GM12878 (cell line): ENCODE measurements at regions not wholly inside any gene's neighbourhood (a gene's known extent, or its start where the extent isn't known, plus 50 kb on each side); places are given as distances from the start of the nearest gene placed in this dataset.

Source experiments
- ATAC-seq: fragments of 200-7000 bp; cut with Tn5 transposase; 3 replicates; pipeline ENCODE4 v1.9.1; 2020; ENCODE audit warnings: mild to moderate bottlenecking, moderate library complexity
- BruUV-seq: library from RNA; stranded (reverse); fragments of 400-500 nt; replicated peaks from 2 replicates; lab custom pipeline; 2021; lab: Mats Ljungman, UMichigan
- CTCF ChIA-PET: fragments of 300-600 bp; sonication (Branson Sonifier 250); formaldehyde crosslinking; extraction: SDS; loops from one replicate; lab custom pipeline; 2021; ENCODE audit warnings: inconsistent platforms; lab: Yijun Ruan, JAX
- POLR2A ChIA-PET: fragments of 350-600 bp; formaldehyde crosslinking; extraction: SDS; loops from one replicate; lab custom pipeline; 2021; ENCODE audit warnings: inconsistent platforms; lab: Charles Lee
- RAD21 ChIA-PET: fragments of 300-600 bp; sonication (Branson Sonifier 250); formaldehyde crosslinking; loops from one replicate; lab custom pipeline; 2023; ENCODE audit warnings: antibody characterized with exemption; ENCODE audit not compliant: unreplicated experiment; lab: Charles Lee
- SMC1A ChIA-PET: fragments of 300-600 bp; sonication (Branson Sonifier 250); formaldehyde crosslinking; loops from one replicate; lab custom pipeline; 2023; ENCODE audit not compliant: unreplicated experiment, uncharacterized antibody; lab: Charles Lee
- DNase-seq: peaks from one replicate; pipeline ENCODE4 v3.0.0-alpha.2; 2011; ENCODE audit warnings: low read depth, low spot score
- FAIRE-seq: peaks from 3 replicates; lab custom pipeline; 2011; peaks lifted over from hg19 to GRCh38; lab: Jason Lieb, UNC
- H2AFZ ChIP-seq: 2 replicates; pipeline ENCODE4 v1.6.0; 2011; ENCODE audit warnings: low read depth, low read length, control low read depth; ENCODE audit not compliant: control insufficient read depth
- H3K27ac ChIP-seq: 2 replicates; pipeline ENCODE4 v1.5.1; 2011; ENCODE audit warnings: control low read depth; ENCODE audit not compliant: control insufficient read depth, insufficient read depth
- H3K27me3 ChIP-seq, 2 experiments: replicated peaks in 1 of 2; 2 replicates each; pipeline versions ENCODE4 v1.6.0 to v1.6.1; 2011; ENCODE audit warnings: low read length in 1 of 2; ENCODE audit not compliant: control insufficient read depth in 2 of 2, insufficient read depth in 2 of 2
- H3K36me3 ChIP-seq, 2 experiments: 2 replicates each; pipeline ENCODE4 v1.5.1; 2011; ENCODE audit warnings: low read length in 1 of 2; ENCODE audit not compliant: control insufficient read depth in 2 of 2, insufficient read depth in 2 of 2
- H3K4me1 ChIP-seq: 2 replicates; pipeline ENCODE4 v1.6.1; 2011; ENCODE audit warnings: mild to moderate bottlenecking, low read length, moderate library complexity, mixed read lengths; ENCODE audit not compliant: control insufficient read depth, insufficient read depth
- H3K4me2 ChIP-seq: 2 replicates; pipeline ENCODE4 v1.6.0; 2011; ENCODE audit warnings: control low read depth; ENCODE audit not compliant: control insufficient read depth, insufficient read depth
- H3K4me3 ChIP-seq: fragments of 200-600 bp; sonication (generic); 2 replicates; pipeline ENCODE4 v1.5.1; 2016
- H3K79me2 ChIP-seq: 2 replicates; pipeline ENCODE4 v1.6.0; 2011; ENCODE audit warnings: low read length; ENCODE audit not compliant: control insufficient read depth, insufficient read depth
- H3K9ac ChIP-seq: 2 replicates; pipeline ENCODE4 v1.8.0; 2011; ENCODE audit warnings: low read length, control low read depth, mixed read lengths; ENCODE audit not compliant: control insufficient read depth, insufficient read depth
- H3K9me3 ChIP-seq: replicated peaks from 3 replicates; pipeline ENCODE4 v1.5.1; 2011; ENCODE audit warnings: mild to moderate bottlenecking, low read length; ENCODE audit not compliant: control insufficient read depth, insufficient read depth
- H4K20me1 ChIP-seq: 2 replicates; pipeline ENCODE4 v1.6.0; 2011; ENCODE audit not compliant: control insufficient read depth, insufficient read depth
- CBX3 ChIP-seq: fragments of 200-600 bp; sonication (generic); IDR thresholded peaks from 2 replicates; pipeline ENCODE4 v1.6.1; 2016; ENCODE audit warnings: low read depth, borderline replicate concordance
- CREM ChIP-seq: IDR thresholded peaks from 2 replicates; pipeline ENCODE4 v1.6.1; 2014; ENCODE audit warnings: antibody characterized with exemption, low read depth
- ETV6 ChIP-seq, 2 experiments: fragments of 450-650 bp in 1 of 2; IDR thresholded peaks in 1 of 2; conservative IDR thresholded peaks in 1 of 2; 2 replicates each; pipeline ENCODE4 v1.6.1; 2014; ENCODE audit warnings: antibody characterized with exemption in 1 of 2, borderline replicate concordance in 1 of 2, low read depth in 1 of 2, mild to moderate bottlenecking in 1 of 2, moderate library complexity in 1 of 2
- IKZF2 ChIP-seq, 2 experiments: fragments of 450-650 bp; IDR thresholded peaks; 2 replicates each; pipeline ENCODE4 v1.6.1; 2017; ENCODE audit warnings: mild to moderate bottlenecking in 2 of 2, moderate library complexity in 2 of 2
- POLR2AphosphoS5 ChIP-seq: IDR thresholded peaks from 2 replicates; pipeline ENCODE4 v1.6.1; 2011; ENCODE audit warnings: mild to moderate bottlenecking, low read length, inconsistent platforms
- SMAD1 ChIP-seq: fragments of 450-650 bp; IDR thresholded peaks from 2 replicates; pipeline ENCODE4 v1.6.1; 2018; ENCODE audit warnings: mild to moderate bottlenecking, low read depth; ENCODE audit not compliant: partially characterized antibody
- SREBF2 ChIP-seq: IDR thresholded peaks from 2 replicates; pipeline ENCODE4 v1.6.1; 2012; ENCODE audit warnings: mild to moderate bottlenecking, low read length
- TAF1 ChIP-seq: IDR thresholded peaks from 2 replicates; pipeline ENCODE4 v1.6.1; 2011; ENCODE audit warnings: mild to moderate bottlenecking, low read depth, low read length, borderline replicate concordance
- TCF12 ChIP-seq: IDR thresholded peaks from 2 replicates; pipeline ENCODE4 v1.6.1; 2011; ENCODE audit warnings: low read depth, mild to moderate bottlenecking, low read length
- in situ Hi-C: fragments of 300-500 bp; cut with MboI; formaldehyde crosslinking; loops from 9 replicates; pipeline ENCODE4 v1.14.3; 2018; ENCODE audit warnings: mixed read lengths
- intact Hi-C: fragments of 100-400 bp; cut with micrococcal nuclease; formaldehyde crosslinking; loops from one replicate; pipeline ENCODE4 v1.14.2; 2022; ENCODE audit not compliant: unreplicated experiment
- TF ChIP-seq, protein P1 (sequence below): fragments of 450-650 bp; IDR thresholded peaks from 2 replicates; pipeline ENCODE4 v1.6.1; 2014; ENCODE audit warnings: mild to moderate bottlenecking

DNA sequence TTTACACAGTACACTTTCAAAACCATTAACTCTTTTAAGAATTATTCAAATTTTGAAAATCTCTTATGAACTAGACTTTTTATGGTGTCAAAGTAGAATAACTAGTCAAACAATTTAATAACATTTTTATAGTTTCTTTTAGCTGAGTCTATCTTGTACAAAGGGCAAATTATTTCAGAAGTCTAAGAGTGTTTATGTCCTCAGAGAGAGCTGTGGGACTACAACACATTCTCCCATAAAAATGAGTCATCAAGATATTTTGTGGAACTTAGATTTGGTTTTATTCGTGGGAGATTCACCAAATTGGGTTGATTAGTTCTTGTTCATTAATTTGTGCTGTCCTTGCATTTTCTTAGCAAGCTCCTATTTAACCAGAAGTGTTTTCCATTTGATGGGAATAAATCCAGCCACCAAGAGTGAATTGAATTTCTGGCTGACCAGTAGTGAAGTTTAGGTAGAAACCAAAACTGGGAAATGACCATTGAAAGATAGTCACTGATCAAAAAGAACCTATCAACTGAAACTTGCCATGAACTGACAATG, 291.0 kb downstream of the DLEU7 start (continued):
- TF ChIP-seq TAF1 = no peak
- no peak for TF ChIP-seq POLR2AphosphoS5
- TF ChIP-seq CREM = no peak
- TF ChIP-seq SMAD1 = no peak
- no peak for TF ChIP-seq TCF12
- TF ChIP-seq SREBF2 = no peak
- no peak for TF ChIP-seq ETV6 (conservative IDR thresholded peaks at IDR 0.05 in 1 of 2, IDR thresholded peaks at IDR 0.05 in 1 of 2; ENCODE audit: borderline replicate concordance in 1 of 2, low read depth in 1 of 2)
- TF ChIP-seq, protein P1, sequence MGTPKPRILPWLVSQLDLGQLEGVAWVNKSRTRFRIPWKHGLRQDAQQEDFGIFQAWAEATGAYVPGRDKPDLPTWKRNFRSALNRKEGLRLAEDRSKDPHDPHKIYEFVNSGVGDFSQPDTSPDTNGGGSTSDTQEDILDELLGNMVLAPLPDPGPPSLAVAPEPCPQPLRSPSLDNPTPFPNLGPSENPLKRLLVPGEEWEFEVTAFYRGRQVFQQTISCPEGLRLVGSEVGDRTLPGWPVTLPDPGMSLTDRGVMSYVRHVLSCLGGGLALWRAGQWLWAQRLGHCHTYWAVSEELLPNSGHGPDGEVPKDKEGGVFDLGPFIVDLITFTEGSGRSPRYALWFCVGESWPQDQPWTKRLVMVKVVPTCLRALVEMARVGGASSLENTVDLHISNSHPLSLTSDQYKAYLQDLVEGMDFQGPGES = no peak

DNA sequence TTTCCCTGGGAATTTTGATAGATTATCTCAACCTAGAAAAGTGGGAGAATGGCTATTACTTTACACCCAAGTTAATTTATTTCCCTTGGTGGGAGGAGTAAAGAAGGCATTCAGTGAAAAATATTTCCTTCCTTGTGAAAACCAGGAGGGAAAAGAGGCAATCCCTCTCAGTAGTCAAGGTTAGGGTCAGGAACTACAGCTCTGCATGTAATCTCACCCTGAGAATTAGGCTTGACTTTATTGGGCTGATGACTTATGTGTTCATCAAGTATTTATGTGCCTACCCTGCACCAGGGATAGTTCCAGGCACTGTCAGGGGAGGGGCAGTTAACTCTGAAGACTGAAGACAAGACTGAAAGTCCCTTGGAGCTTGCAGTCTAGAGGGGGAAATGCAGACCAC, 281.8 kb downstream of the DLEU7 start:
- no peak for ATAC-seq
- POLR2A ChIA-PET = no interaction called here
- no TSS peak for BruUV-seq

More for the DNA sequence above, 281.8 kb downstream of the DLEU7 start:
- DNase-seq = no peak
- TF ChIP-seq IKZF2 (IDR thresholded peaks at IDR 0.05) = no peak
- no peak for TF ChIP-seq CBX3
- TF ChIP-seq, all 136 proteins: peak for 0
- Histone ChIP-seq H4K20me1 (no peaks in the 10 kb centered on the region), H3K79me2 (no peaks in the 10 kb centered on the region), H3K27me3 (no peaks in the 10 kb centered on the region), H3K27ac (no peak overlapping the region), H3K4me2 (no peak overlapping the region), H3K4me3 (no peak overlapping the region), H3K36me3 (no peaks in the 10 kb centered on the region), H3K9me3 (no peaks in the 10 kb centered on the region; the same call in 2 of the 3 replicates), H3K4me1 (no peaks in the 10 kb centered on the region), H2AFZ (no peak overlapping the region), H3K9ac (no peak overlapping the region)
- SMC1A ChIA-PET = no interaction called here
- CTCF ChIA-PET = no interaction called here
- FAIRE-seq = no peak
- RAD21 ChIA-PET = no interaction called here
- in situ Hi-C loops = no loop called here
- intact Hi-C loops = loop anchor here (10.0 kb wide), 1 partner anchor 63 kb away; no protein-coding TSS in a partner anchor
